PFSK-1 (cell line): ENCODE measurements at regions not wholly inside any gene's neighbourhood (a gene's known extent, or its start where the extent isn't known, plus 50 kb on each side); places are given as distances from the start of the nearest gene placed in this dataset.

ENCODE experiments used
- REST ChIP-seq, 2 experiments: IDR thresholded peaks; 2 replicates each; pipeline versions ENCODE4 v1.6.1 to v1.8.0; 2011 to 2012; ENCODE audit warnings: low read depth in 2 of 2, low read length in 2 of 2, control low read depth in 1 of 2, inconsistent platforms in 1 of 2, mild to moderate bottlenecking in 1 of 2, moderate library complexity in 1 of 2; ENCODE audit not compliant: insufficient read depth in 1 of 2
- TAF1 ChIP-seq: IDR thresholded peaks from 2 replicates; pipeline ENCODE4 v1.6.1; 2012; ENCODE audit warnings: low read length, control low read depth, borderline replicate concordance; ENCODE audit not compliant: insufficient read depth

GRCh38 chr2:13018490-13018889 is 301.8 kb downstream of the TRIB2 start:
- no peak for TF ChIP-seq TAF1
- no peak for TF ChIP-seq REST (IDR thresholded peaks at IDR 0.05; ENCODE audit: insufficient read depth in 1 of 2, low read depth in 2 of 2, low read length in 2 of 2)
